Lung (tissue), 11 donors: ENCODE measurements at regions not wholly inside any gene's neighbourhood (a gene's known extent, or its start where the extent isn't known, plus 50 kb on each side); places are given as distances from the start of the nearest gene placed in this dataset.

Experiments
- ATAC-seq: fragments of 200-7000 bp; cut with Tn5 transposase; one replicate; pipeline ENCODE4 v1.9.1; 2020; ENCODE audit warnings: moderate number of reproducible peaks; ENCODE audit not compliant: insufficient read depth, low FRiP score
- DNase-seq, 3 donors: peaks; one replicate each; pipeline ENCODE4 v3.0.0-alpha.2; 2013 to 2017
- H3K27ac ChIP-seq, 2 donors: one replicate each; pipeline ENCODE4 v1.5.1; 2013; ENCODE audit warnings: mild to moderate bottlenecking in 2 of 2, moderate library complexity in 2 of 2, control low read depth in 1 of 2, inconsistent platforms in 1 of 2, low read depth in 1 of 2, low read length in 1 of 2
- H3K27me3 ChIP-seq, 3 donors: one replicate each; pipeline ENCODE4 v1.5.1; 2013; ENCODE audit warnings: low read length in 2 of 3; ENCODE audit not compliant: control insufficient read depth in 3 of 3, insufficient read depth in 3 of 3
- H3K36me3 ChIP-seq, 4 donors: one replicate each; pipeline ENCODE4 v1.5.1; 2013; ENCODE audit warnings: low read length in 4 of 4, mild to moderate bottlenecking in 1 of 4, moderate library complexity in 1 of 4; ENCODE audit not compliant: control insufficient read depth in 4 of 4, insufficient read depth in 4 of 4
- H3K4me1 ChIP-seq, 5 donors: one replicate each; pipeline ENCODE4 v1.5.1; 2013; ENCODE audit warnings: low read length in 5 of 5, mild to moderate bottlenecking in 2 of 5, moderate library complexity in 1 of 5; ENCODE audit not compliant: control insufficient read depth in 5 of 5, insufficient read depth in 5 of 5
- H3K4me3 ChIP-seq: one replicate; pipeline ENCODE4 v1.5.1; 2013; ENCODE audit warnings: mild to moderate bottlenecking, control low read depth, moderate library complexity
- H3K9ac ChIP-seq, 2 donors: one replicate each; pipeline ENCODE4 v1.5.1; 2013; ENCODE audit warnings: low read length in 2 of 2, control low read depth in 1 of 2; ENCODE audit not compliant: insufficient read depth in 1 of 2
- H3K9me3 ChIP-seq, 4 donors: one replicate each; pipeline ENCODE4 v1.5.1; 2013; ENCODE audit warnings: low read length in 3 of 4, mild to moderate bottlenecking in 1 of 4, moderate library complexity in 1 of 4; ENCODE audit not compliant: control insufficient read depth in 4 of 4, insufficient read depth in 3 of 4
- CTCF ChIP-seq: IDR thresholded peaks from 2 replicates; pipeline ENCODE4 v1.5.1; 2012; ENCODE audit warnings: mild to moderate bottlenecking; ENCODE audit errors: control extremely low read depth, extremely low read depth
- WGBS, 2 donors: extraction: QIAGEN DNeasy Blood & Tissue Kit; methylation state at CpG; one replicate each; pipeline ENCODE4 v1.1.7; 2013; 5-methylcytosine and 5-hydroxymethylcytosine counted together
- donor health status: control.
- donor health status: control.
- donor health status: Bipolar disorder and iron deficiency.
- donor health status: healthy.
- donor health status: DM: yes; HTN: yes; CAD: no.

GRCh38 chr3:64993781-64994180, 306.0 kb upstream of the ADAMTS9 start:
- WGBS, 2 donors = 86 to 89% methylated on average over 6 of the region's 6 CpGs

GRCh38 chr3:64992530-64993285, 304.9 kb upstream of the ADAMTS9 start:
- DNase-seq = no peak
- peak overlapping the region; percentile 29 to 40 for H3K27ac ChIP-seq
- no peak overlapping the region for H3K9ac ChIP-seq
- peaks cover 0 to 2% (median 0%) of the 10 kb centered on the region in 4 donors for H3K9me3 ChIP-seq
- 73 to 83% methylated on average over 7 of the region's 7 CpGs for WGBS, 2 donors
- H3K4me3 ChIP-seq = no peak overlapping the region
- no peak for ATAC-seq
- H3K27me3 ChIP-seq = no peaks in the 10 kb centered on the region
- H3K4me1 ChIP-seq = peaks cover 5 to 15% (median 7%) of the 10 kb centered on the region in 5 donors
- H3K36me3 ChIP-seq = no peaks in the 10 kb centered on the region
- no peak for TF ChIP-seq CTCF

More at GRCh38 chr3:64993781-64994180, 306.0 kb upstream of the ADAMTS9 start:
- Histone ChIP-seq H3K36me3 (no peaks in the 10 kb centered on the region), H3K4me3 (no peak overlapping the region), H3K9me3 (no peaks in the 10 kb centered on the region), H3K27me3 (no peaks in the 10 kb centered on the region), H3K4me1 (peaks cover 3 to 15% (median 7%) of the 10 kb centered on the region in 5 donors), H3K9ac (no peak overlapping the region), H3K27ac (no peak overlapping the region)
- no peak for DNase-seq
- no peak for ATAC-seq
- TF ChIP-seq CTCF = no peak

GRCh38 chr3:64988188-64988587, 300.4 kb upstream of the ADAMTS9 start:
- Histone ChIP-seq H3K27ac (peak overlapping the region in 1 of 2 donors; percentile 56), H3K4me3 (no peak overlapping the region), H3K9ac (no peak overlapping the region), H3K27me3 (no peaks in the 10 kb centered on the region), H3K9me3 (peaks cover 0 to 3% (median 1%) of the 10 kb centered on the region in 4 donors), H3K4me1 (peaks cover 0 to 4% (median 0%) of the 10 kb centered on the region in 5 donors), H3K36me3 (no peaks in the 10 kb centered on the region)
- no peak for TF ChIP-seq CTCF
- no peak for ATAC-seq
- 45 to 53% methylated on average over 3 of the region's 3 CpGs for WGBS, 2 donors
- DNase-seq = no peak
